Heart left ventricle (tissue), 13 donors: ENCODE measurements at regions not wholly inside any gene's neighbourhood (a gene's known extent, or its start where the extent isn't known, plus 50 kb on each side); places are given as distances from the start of the nearest gene placed in this dataset.

Source experiments
- POLR2A ChIP-seq, 2 donors: fragments of 450-650 bp; IDR thresholded peaks; one replicate each; pipeline ENCODE4 v1.6.1; 2017; ENCODE audit warnings: antibody characterized with exemption in 2 of 2, mild to moderate bottlenecking in 2 of 2, moderate library complexity in 2 of 2
- TF ChIP-seq, protein P1 (sequence below), 12 donors: fragments of 200-600 bp; sonication (generic) in 4 of 12; IDR thresholded peaks; one replicate each; pipeline versions ENCODE4 v1.5.0 to v1.8.0; 2018 to 2022; ENCODE audit warnings: antibody characterized with exemption in 12 of 12, mild to moderate bottlenecking in 5 of 12
- donor health status: ischemic (EF 13 %, LVEDD 7.1; RV severe dilation, severe dysfunction).
- donor health status: DM: no; HTN: yes; CAD: no.
- donor health status: DM: no; HTN: no; CAD: no.
- donor health status: ischemic (EF 25% LVEDD 6.9; RV normal size, moderate dysfunction).
- donor health status: ischemic (EF 25% LVEDD 5.7; RV mildly dilated, moderate dysfunction).
- donor health status: ischemic (EF 35%, LVEDD 5.7; RV mildly dilated, moderate dysfunction).
- donor health status: nonischemic (EF 11% LVEDD 7.7; RV severe dilation, severe dysfunction).
- donor health status: DM: yes; HTN: yes; CAD: no.
- donor health status: PGD.
- donor health status: ischemic (EF 29% LVEDD 5.4; RV normal size, mild dysfunction).
- donor health status: nonischemic (EF 23%, LVEDD 6.1; RV moderate dilation, normal function).

GRCh38 chr10:4353059-4353655 is 472.9 kb upstream of the AKR1E2 start:
- TF ChIP-seq, protein P1, sequence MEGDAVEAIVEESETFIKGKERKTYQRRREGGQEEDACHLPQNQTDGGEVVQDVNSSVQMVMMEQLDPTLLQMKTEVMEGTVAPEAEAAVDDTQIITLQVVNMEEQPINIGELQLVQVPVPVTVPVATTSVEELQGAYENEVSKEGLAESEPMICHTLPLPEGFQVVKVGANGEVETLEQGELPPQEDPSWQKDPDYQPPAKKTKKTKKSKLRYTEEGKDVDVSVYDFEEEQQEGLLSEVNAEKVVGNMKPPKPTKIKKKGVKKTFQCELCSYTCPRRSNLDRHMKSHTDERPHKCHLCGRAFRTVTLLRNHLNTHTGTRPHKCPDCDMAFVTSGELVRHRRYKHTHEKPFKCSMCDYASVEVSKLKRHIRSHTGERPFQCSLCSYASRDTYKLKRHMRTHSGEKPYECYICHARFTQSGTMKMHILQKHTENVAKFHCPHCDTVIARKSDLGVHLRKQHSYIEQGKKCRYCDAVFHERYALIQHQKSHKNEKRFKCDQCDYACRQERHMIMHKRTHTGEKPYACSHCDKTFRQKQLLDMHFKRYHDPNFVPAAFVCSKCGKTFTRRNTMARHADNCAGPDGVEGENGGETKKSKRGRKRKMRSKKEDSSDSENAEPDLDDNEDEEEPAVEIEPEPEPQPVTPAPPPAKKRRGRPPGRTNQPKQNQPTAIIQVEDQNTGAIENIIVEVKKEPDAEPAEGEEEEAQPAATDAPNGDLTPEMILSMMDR (IDR thresholded peaks at IDR 0.05) = no peak
- TF ChIP-seq POLR2A (IDR thresholded peaks at IDR 0.05) = no peak
